Cardiac septum (tissue), 1 donor: ENCODE measurements at regions not wholly inside any gene's neighbourhood (a gene's known extent, or its start where the extent isn't known, plus 50 kb on each side); places are given as distances from the start of the nearest gene placed in this dataset.
"Not testable (repeated sequence)": the region's sequence is repeated elsewhere in the genome, so short reads cannot be mapped to it uniquely, and the experiment has no call there.

Experiments
- DNase-seq: peaks from one replicate; pipeline ENCODE4 v3.0.0-alpha.2; 2020; ENCODE audit warnings: low spot score
- intact Hi-C: fragments of 100-400 bp; cut with DNase I; formaldehyde crosslinking; loops from one replicate; pipeline ENCODE4 v1.14.0; 2022
- donor health status: DM: no; HTN: no; CAD: no.

DNA sequence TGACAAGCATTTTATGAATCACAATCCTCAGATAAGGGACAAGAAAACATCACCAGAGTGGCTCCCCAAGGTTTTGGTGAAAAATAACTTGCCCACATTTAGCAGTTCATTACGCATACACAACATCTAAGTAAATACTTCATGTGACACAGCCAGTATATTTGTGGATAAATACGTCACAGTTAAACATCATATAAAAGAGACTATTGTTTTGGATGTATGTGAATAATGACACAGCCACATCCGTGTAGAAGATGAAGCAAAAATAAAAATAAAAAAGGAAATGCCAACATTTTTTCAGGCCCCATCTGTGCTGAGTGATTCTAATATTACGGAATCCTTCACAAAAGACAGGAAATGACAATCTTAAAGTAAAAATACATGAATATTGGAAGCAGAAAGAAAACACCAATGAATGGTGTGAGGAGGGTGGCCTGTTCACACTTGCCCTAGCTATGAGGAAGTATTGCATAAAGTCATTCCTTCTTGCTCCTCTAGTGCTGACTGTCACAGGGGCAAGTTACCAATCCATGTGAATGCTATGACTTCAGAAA, 457.1 kb downstream of the KLF12 start:
- DNase-seq, result no peak
- intact Hi-C loops, result no loop called here

- DNase-seq, result no peak
- intact Hi-C loops, result no loop called here
Observed at GRCh38 chr13:73676550-73677047, 457.6 kb downstream of the KLF12 start.

DNA sequence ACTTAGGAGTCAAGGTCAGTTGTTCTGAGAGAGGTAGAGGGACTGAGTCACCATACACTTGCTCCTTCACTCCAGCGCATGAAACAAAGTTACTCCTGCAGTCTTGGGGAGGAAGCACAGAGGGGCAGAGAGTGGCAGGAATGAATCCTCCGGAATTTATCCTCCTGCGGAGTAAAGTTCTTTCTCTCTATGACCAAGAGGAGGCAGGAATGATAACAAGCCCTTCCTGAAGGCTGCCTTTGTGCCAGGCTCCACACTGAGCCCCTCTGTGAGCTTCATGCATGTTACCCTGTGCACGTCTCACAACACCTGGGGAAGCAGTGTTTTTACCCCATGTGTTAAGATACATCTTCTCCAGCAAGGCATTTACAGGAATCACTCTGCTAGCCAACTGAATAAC, 458.4 kb downstream of the KLF12 start:
- intact Hi-C loops, result no loop called here
- DNase-seq, result no peak

- DNase-seq, result no peak
- intact Hi-C loops, result no loop called here
Observed at GRCh38 chr13:73674570-73674969, 459.6 kb downstream of the KLF12 start.

DNA sequence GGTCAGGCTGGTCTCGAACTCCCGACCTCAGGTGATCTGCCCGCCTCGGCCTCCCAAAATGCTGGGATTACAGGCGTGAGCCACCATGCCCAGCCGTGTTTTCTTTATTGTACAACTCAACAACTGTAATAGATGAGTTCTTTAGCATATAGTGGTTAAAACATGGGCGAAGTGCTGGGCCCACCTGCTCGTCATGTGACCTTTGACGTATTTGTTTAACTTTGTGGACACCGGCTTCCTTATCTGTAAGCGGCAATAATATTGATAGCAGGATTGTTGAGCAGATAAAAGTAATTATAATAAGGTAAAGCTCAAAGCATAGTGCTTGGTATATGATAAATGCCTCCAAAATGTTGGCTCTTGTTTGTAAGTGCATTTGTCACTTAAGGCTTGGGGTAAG, 460.3 kb downstream of the KLF12 start:
- intact Hi-C loops, result no loop called here
- DNase-seq, result no peak

DNA sequence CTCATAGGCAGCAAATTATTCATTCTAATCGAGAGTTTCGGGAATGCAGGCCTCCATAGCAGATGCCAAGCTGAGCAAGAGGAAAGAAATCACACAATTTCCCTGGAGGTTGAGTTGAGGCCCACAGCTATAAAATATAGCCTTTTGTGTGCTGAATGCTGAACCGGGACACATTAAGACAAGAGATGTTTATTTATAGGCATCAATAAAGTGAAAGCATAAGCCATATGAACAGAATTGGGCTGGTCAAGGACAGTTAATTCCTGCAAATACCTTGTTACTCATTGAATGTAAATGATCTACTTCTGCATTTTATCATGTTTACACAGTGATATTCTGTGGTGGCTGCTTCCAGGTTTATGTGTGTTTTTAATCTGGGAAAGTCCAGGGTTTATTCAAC, 461.7 kb downstream of the KLF12 start:
- no peak for DNase-seq
- intact Hi-C loops, result no loop called here

GRCh38 chr13:73671732-73672131, 462.5 kb downstream of the KLF12 start:
- intact Hi-C loops, result no loop called here
- DNase-seq, result no peak

GRCh38 chr13:73671011-73671410, 463.2 kb downstream of the KLF12 start:
- DNase-seq, result no peak
- intact Hi-C loops, result no loop called here

DNA sequence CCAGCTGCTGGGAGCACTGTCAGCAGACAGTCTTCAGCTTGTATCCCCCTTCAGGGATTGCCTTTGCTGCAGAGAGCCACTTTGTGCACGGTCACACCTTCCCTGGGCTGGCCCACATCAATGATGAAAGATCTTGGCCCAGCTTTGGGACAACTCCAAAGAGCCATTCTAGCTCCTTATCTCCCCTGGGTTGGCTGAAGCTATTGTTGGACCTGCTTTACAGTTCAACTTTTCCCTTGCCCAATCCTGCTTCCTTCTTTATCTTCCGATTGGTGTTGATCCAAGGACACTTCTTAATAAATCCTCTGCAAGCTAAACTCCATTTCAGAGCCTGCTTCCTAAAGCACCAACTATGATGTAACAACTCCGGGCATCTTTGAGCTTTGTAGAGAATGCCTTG, 466.4 kb downstream of the KLF12 start:
- intact Hi-C loops, result no loop called here
- DNase-seq, result no peak

DNA sequence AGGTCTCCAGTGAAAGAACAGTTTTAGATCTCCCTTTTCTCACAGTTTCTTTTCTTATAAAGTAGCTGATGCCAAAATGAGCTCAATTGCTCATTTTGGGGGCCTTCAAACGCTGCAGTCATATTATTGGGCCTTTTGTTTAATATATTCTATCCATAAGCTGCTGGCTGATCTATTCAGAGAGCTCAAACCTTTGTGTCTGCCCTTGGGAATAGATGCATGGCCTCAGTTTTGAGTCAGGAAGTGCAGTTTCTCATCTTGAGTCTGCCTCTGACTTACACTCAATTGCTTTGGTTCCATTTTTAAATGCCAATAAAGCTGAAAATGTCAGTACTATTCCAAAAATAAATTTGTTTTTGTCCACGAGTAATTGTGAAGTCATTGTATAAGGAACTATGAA, 468.9 kb downstream of the KLF12 start:
- no peak for DNase-seq
- intact Hi-C loops, result no loop called here

- intact Hi-C loops, result no loop called here
- DNase-seq, result no peak
Observed at GRCh38 chr13:73664851-73665250, 469.4 kb downstream of the KLF12 start.

DNA sequence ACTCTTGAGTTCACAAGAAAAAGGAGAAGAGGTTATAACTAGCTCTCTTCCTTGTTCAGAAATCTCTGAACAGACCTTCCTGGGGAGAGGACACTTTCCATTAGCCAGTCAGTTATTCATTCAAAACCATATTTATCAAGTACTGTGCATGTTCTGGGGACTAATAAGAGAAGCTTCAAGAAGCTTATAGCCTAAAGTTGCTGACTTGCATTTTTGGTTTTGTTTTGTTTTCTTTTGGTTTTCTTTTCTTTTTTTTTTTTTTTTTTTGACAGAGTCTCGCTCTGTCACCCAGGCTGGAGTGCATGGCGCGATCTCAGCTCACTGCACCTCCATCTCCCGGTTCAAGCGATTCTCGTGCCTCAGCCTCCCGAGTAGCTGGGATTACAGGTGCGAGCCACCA, 471.4 kb downstream of the KLF12 start:
- intact Hi-C loops, result no loop called here
- no peak for DNase-seq

DNA sequence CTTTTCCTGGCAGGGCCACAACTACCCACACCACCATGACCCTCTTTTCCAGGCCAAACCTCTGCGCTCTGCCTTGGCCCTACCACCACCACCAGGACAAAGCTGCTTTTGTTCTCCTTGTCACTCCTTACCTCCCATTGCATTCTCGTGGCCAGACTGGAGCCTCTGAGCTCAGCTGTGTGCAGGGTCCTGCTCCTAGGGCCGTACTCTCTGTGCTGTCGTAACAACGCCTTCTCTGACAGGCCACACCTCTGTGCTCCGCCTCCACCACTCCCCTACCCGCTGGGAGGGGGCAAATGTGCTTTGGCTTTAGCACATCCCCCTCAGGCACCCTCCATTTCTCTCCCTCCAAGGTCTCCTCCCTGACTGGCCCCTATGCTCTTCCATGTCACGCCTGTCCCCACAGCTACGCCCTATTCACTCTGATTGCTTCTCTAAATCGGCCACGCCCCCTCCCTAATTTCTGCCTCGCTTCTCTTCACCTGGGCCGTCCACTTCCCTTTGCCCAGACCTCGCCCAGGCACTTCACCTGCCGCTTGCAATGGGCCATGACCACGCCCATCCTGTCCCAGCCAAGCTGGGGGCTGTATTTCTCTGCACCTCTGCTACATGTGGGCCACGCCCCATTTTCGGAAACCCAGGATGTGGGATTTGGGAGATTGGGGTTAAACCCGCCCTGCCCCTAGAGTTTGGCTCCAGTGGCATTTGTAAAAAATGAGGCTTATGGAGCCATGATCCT, 472.3 kb downstream of the KLF12 start:
- no peak for DNase-seq
- intact Hi-C loops, result no loop called here

- DNase-seq, result no peak
- intact Hi-C loops, result no loop called here
Observed at GRCh38 chr13:73661066-73661465, 473.1 kb downstream of the KLF12 start.

DNA sequence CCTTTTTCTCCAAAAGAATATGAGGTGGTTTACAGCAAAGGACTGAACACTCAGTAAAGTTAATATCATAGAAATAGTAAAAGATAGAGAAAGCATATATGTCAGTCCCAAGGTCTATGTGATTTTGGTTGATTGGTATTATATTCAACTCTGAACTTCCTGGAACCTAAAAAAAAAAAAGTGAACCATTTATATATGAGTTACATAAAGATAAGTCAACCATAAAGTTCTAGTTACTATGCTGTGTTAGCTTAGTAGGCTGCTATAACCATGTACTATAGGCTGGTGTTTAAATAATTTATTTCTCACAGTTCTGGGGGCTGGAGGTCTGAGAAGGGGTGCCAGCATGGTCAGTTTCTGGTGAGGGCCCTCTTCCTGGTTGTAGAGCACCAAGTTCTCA, 475.6 kb downstream of the KLF12 start:
- intact Hi-C loops, result no loop called here
- DNase-seq, result no peak

- DNase-seq, result no peak
- intact Hi-C loops, result no loop called here
Observed at GRCh38 chr13:73657821-73658540, 476.2 kb downstream of the KLF12 start.

- DNase-seq, result no peak
- intact Hi-C loops, result no loop called here
Observed at GRCh38 chr13:73656863-73657262, 477.3 kb downstream of the KLF12 start.

- intact Hi-C loops, result no loop called here
- no peak for DNase-seq
Observed at GRCh38 chr13:73653688-73654087, 480.5 kb downstream of the KLF12 start.

- DNase-seq, result no peak
- intact Hi-C loops, result no loop called here
Observed at GRCh38 chr13:73647417-73647816, 486.8 kb downstream of the KLF12 start.

DNA sequence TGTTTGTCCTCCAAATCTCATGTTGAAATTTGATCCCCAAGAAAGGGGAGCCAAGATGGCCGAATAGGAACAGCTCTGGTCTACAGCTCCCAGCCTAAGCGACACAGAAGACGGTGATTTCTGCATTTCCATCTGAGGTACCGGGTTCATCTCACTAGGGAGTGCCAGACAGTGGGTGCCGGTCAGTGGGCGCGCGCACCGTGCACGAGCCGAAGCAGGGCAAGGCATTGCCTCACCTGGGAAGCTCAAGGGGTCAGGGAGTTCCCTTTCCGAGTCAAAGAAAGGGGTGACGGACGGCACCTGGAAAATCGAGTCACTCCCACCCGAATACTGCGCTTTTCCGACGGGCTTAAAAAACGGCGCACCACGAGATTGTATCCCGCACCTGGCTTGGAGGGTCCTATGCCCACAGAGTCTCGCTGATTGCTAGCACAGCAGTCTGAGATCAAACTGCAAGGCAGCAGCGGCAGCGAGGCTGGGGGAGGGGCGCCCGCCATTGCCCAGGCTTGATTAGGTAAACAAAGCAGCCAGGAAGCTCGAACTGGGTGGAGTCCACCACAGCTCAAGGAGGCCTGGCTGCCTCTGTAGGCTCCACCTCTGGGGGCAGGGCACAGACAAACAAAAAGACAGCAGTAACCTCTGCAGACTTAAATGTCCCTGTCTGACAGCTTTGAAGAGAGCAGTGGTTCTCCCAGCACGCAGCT, 493.6 kb downstream of the KLF12 start:
- DNase-seq, intact Hi-C loops: not testable (repeated sequence)
